GM21529 (cell line): ENCODE measurements at regions not wholly inside any gene's neighbourhood (a gene's known extent, or its start where the extent isn't known, plus 50 kb on each side); places are given as distances from the start of the nearest gene placed in this dataset.
"Not testable (repeated sequence)": the region's sequence is repeated elsewhere in the genome, so short reads cannot be mapped to it uniquely, and the experiment has no call there.

Source experiments
- ATAC-seq: cut with Tn5 transposase; IDR thresholded peaks from one replicate; pipeline ENCODE4 v1.9.1; 2021; ENCODE audit not compliant: unreplicated experiment

DNA sequence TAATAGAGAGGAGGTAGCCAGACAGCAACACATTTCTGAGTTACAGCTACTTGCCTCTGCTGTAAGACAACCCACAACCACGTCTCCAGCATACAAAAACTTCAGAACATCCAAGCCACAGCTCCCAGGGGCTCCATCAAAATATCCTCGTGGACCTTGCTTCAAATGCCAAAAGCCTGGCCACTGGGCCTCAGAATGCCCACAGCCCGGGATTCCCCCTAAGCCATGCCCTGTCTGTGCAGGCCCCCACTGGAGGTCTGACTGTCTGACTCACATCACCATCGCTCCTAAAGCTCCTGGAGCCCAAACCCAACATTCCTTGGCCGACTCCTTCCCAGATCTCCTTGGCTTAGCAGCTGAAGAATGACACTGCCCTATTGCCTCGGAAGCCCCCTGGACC is 186.6 kb upstream of the MAGEB16 start:
- ATAC-seq: not testable (repeated sequence)

DNA sequence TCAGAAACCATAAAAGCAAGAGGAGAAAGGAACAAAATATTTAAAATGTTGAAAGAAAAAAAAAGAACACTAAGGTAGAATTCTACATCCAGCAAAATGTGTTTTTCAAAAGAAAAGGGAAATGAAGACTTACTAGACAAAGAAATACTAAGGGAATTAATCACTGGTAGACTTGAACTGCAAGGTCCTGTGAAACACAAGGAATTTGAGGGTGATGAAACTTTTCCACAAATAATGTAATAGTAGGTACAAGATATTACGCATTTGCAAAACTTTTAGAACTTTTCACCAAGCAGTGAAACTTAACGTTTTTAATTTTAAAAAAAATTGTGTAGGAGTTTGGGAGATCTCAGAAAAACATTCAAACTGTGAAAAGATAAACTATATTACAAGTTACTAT is 180.3 kb upstream of the MAGEB16 start:
- ATAC-seq: no peak

DNA sequence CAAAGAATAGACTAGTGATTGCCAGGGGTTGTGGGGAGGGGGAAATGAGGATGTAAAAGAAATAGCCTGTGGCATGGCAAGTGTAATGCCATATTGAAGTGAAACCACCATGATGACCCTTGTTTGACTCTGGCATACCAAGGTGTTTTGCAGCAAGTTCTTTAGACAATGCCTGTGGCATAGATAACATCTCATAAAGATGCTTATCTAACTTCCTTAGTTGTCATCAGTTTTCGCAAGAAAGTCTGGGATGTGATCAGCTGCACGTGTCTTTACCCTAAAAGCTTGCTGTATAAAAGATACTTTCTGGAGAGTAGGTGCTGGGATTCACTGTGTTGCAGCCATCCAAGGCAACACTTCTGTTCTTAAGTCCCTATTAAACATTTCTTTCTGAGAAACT is 176.1 kb upstream of the MAGEB16 start:
- ATAC-seq: no peak

DNA sequence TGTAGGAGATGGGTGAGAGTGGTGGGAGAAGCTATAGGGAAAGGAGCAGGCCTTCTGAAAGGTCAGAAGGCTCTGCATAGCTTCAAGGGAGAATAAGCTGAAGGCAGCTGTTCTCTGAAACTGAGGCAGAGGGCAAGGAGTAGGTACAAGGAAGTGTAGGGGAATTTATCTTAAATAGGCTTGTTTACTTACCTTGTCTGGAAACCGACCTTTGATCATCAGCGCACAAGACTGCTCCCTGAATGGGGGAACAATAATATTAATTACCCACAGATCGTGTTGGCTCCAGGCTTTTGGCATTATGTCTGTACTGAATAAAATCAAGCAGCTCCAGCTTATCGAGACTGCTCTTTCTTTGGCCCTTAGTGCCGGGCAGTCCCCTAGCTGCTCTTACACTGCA is 175.5 kb upstream of the MAGEB16 start:
- no peak for ATAC-seq

DNA sequence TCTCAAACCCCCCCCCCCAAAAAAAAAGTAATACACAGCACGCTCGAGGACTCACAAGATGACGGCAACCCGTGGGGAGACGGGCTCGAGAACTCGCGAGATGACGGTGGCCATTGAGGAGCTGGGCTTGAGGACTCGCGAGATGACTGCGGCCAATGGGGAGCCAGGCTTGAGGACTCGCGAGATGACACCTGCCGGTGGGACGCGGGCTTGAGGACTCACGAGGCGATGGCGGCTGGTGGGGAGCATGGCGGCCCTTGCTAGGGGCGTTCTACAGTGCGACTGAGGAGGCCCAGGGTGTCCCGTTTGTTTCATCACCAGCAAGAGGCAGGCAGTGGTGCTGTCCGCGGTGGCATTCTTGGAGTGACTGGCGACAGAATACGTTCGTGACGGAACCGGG is 172.4 kb upstream of the MAGEB16 start:
- ATAC-seq: no peak

DNA sequence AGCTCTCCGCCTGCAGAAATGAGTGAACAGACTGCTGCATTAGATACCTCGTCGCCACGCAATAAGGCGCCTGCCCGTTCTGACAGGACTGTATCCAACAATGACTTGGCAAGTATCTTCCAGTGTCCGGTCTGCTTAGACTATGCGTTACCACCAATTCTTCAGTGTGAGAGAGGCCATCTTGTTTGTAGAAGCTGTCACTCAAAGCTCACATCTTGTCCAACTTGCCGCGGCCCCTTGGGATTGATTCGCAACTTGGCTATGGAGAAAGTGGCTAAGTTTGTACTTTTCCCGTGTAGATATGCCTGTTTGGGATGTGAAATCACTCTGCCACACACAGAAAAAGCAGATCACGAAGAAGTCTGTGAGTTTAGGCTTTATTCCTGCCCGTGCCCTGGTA is 172.0 kb upstream of the MAGEB16 start:
- no peak for ATAC-seq

DNA sequence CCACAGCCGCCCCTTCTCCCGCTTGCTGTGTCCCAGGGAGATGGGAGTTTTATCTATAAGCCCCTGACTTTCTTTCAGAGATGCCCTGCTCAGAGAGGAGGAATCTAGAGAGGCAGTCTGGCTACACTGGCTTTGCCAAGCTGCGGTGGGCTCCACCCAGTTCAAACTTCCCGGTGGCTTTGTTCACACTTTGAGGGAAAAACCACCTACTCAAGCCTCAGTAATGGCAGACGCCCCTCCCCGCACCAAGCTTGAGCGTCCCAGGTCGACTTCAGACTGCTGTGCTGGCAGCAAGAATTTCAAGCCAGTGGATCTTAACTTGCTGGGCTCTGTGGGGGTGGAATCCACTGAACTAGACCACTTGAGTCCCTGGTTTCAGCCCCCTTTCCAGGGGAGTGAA is 162.2 kb upstream of the MAGEB16 start:
- not testable (repeated sequence) for ATAC-seq

DNA sequence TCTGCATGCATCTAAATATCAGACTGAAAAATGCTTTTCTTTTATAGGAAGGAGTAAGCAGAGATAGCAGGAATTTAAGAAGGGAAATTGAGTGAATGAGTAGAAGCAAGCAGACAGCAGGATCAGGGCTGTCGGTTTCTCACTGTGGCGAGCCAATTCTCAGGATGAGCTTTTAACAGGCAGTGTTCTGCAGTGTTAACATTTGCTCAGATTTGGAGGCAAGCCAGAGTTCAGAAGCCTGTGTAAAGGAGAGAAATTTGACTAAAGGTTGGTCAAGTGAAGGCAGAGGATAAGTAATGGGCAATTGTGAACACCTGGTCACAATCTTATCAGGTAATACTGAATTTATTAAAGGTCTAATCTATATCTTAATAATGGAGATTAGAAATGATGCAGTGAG is 133.3 kb upstream of the MAGEB16 start:
- ATAC-seq: no peak

DNA sequence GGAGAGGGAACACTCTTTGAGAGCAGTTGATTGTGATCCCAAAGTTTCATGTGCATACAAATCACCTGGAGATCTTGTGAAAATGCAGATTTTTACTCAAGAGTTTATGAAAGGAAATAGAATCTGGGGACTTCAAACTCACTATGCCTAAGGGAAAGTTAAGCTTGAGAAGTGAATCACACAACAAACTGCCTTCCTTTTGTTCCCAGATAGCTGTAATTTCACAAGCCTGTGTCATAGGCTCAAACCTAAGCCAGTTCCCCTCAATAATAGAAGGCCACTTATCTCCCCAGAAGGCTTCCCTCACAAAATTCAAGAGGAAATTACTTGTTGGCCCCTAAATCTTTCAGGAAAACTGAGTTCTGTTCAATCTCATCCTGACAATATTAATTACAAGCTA is 132.8 kb upstream of the MAGEB16 start:
- no peak for ATAC-seq

DNA sequence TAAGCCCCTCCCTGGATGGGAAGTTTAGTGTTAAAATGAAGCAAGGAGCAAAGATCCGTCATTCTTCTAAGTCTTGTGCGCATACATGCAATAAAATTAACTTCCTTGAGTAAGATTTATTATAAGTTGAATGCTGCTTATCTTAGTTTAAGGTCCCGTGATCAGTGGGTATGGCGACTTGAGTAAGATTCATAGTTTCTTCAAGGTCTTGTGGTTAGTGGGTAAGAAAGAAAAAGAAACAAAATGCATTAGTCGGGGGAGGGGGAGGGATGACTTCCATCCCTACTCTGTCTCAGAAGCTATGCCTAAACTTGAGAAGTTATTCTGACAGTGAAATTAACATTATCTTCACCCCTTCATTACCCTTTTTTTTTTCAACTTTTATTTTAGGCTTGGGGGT is 127.3 kb upstream of the MAGEB16 start:
- no peak for ATAC-seq

DNA sequence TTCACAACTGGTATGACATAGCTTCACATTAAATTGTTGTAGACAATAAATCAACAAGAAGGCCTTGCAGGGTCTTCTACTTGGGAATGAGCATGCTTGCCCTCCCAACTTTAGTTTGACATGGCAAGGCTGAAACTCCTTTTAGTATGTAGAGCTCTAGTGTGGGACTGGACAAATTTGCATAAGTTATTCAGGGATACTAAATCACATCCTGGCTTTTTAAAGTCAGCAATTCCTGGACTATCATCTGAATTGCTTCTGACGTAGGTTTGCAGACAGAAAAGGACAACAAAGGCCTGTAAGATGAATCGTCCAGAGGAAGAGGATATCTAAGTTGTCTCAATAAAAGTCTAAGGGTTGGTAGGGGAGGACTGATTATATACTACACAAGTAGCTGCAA is 123.0 kb upstream of the MAGEB16 start:
- ATAC-seq: no peak

DNA sequence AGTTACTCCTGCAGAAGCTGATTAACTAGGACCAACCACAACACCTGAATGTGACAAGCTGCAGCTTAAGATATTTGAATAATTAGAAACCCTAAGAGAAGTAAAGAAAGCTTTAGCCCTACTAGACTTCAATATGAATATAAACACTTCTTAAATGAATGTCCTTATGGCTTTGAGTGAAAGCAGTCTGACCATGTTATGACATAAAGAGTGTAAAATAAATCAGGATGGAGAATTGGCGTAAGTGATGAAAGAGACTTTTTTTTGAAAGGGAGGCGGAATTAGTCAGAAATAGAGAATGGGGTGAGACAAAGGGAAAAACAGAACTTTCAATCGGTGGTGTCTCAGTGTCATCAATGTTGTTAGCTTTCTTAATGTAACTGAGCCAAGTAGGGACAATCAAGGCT is 117.2 kb upstream of the MAGEB16 start:
- ATAC-seq: no peak

DNA sequence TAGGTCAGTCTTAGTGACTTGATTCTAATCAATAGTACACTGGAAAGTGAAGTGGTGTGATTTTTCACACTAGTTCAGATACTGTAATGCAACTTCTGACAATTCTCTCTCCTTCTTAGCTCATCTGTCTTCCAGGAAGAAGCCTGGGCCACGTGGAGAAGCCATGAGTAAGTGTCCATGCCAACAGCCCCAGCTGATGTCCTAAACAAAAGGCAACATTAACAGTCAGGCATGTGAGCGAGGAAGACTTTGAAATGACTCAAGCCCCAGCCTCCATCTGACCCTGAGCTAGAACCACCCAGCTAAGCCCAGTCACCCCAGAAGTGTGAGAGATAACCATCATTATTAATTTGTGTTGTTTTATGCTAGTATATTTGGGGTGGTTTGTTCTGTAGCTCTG is 115.7 kb upstream of the MAGEB16 start:
- no peak for ATAC-seq

DNA sequence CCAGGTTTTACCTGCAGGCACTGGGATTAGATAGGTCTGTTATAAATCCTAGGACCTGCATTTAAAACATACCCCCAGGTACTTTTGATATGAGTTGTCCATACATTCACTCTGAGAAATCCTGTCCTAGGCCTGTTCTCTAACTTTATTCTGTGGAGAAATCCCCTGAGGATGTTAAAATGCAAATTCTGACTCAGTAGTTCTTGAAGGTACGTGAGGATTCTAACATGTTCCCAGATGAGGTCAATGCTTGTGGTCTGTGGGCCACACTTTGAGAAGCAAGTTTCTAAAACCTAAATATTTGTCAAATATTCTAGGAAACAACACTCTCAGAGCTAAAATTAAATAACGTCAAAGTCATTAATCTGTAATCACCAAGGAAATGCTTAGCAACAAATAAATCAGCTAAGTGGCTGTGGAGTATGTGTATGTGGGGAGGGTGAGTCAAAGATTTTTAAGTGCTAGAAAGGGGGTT is 101.3 kb upstream of the MAGEB16 start:
- no peak for ATAC-seq

DNA sequence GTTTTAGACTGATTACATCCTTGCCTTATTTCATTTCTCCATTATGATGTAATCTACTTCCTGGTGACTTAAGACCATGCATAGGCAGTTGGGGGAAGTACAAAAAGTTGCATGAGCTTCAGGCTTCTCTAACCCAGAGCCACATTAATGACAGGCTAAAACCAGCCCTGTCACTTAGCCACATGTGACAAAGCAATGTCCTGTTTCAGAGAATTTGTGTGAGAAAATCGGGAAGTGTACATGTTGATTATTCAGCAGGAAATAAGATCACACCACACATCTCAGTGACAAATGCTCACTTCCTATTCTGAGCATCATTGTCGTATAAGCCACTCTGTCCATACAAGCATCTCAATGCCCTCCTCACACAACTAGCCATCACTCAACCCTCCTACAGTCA is 98.5 kb upstream of the MAGEB16 start:
- no peak for ATAC-seq

DNA sequence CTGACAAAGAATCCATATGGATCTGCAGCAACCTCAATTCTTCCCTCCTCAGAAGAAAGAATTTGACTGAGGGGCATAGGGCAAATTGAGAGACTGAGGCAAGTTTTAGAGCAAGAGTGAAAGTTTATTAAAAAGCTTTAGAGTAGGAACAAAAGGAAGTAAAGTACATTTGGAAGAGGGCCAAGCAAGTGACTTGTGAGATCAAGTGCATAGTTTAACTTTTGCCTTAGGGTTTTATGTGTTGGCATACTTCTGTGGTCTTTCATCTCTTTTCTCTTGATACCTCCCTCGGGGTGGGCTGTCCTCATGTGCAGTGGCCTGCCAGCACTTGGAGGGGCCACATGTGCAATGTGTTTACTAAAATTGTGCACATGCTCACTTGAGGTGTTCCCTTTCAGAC is 98.0 kb upstream of the MAGEB16 start:
- no peak for ATAC-seq

DNA sequence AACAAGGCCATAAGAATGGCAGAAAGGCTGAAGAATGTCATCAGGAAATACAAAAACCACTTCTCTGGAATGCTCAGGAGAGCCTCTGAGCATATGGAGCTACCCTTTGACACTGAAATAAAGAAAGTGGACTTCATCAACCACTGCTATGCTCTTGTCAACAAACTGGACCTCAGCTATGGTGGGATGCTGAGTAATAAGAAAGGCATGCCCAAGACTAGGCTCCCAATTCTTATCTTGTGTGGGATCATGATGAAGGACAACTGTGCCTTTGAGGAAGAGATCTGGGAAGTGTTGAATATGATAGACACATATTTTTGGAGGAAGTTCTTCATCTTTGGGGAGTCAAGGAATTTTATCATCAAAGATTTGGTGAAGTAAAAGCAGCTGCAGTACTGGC is 86.9 kb upstream of the MAGEB16 start:
- no peak for ATAC-seq

DNA sequence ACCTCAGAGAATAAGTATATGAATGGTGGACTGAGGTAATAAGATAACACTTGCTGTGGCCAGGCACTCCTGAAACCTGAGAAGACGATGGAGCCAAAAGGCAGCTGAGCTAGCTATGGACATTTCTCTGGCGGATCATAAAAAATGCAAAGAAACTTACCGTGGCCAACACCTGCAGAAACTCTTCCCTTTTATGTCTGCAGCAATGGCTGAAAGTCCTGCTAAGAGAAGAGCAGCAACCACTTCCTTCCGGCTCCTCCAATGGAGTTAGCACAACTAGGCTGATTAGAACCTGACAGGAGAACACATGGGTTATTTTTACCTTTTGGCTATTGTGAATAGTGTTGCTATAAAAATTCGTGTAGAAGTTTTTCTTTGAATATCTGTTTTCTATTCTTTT is 76.0 kb upstream of the MAGEB16 start:
- no peak for ATAC-seq

DNA sequence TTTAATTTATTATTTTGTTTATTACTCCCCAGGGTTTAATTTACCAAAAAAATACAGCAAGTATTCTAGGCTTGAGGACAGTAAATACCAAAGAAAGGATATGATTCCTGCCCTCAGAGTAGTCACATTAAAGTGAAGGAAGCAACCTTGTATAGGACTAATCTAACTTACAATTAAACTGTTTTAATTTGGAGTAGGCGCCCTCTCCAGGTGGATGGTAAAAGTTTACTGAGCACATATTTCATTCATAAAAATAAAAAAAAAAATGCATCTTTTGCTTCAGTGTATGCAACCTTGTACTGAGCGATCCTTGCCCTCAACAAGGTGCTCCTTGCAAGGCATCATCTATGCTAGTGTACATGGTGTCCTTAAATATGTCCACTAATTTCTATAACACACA is 72.0 kb upstream of the MAGEB16 start:
- ATAC-seq: no peak

DNA sequence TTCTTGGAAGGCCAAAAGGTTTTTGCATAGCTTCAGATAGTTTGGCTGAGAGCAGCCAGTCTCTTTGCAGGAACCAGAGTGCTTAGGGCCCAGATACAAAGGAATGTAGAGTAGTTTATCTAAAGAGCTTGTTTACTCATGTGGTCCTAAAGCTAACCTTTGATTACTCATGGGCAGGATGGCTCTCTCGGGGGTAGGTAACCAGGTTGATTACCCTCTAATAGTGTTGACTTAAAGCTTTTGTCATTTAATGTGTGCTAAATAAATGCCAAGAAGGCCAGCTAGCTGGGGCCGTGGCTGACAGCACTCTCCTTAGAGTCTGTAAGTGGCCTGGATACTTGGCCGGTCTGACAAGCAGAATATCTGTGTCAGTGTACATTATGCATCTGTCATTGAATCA is 69.7 kb upstream of the MAGEB16 start:
- no peak for ATAC-seq

DNA sequence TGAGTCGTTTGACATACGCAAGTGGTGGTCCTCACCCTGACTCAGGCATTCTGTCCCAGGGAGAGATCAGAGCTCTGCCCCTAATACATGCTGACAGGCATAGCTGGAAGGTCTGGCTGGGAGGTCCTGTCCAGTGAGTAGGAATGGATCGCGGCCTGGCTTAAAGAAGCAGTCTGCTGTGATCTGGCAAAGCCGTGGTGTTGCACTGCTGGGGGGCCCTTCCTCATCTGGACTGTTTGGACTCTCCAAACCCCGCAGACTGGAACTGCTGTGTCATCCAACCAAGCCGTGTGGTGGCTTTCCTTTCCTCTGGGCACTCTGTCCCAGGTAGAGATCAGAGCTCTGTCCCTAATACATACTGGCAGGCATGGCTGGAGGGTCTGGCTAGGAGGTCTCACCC is 64.3 kb upstream of the MAGEB16 start:
- ATAC-seq: no peak

DNA sequence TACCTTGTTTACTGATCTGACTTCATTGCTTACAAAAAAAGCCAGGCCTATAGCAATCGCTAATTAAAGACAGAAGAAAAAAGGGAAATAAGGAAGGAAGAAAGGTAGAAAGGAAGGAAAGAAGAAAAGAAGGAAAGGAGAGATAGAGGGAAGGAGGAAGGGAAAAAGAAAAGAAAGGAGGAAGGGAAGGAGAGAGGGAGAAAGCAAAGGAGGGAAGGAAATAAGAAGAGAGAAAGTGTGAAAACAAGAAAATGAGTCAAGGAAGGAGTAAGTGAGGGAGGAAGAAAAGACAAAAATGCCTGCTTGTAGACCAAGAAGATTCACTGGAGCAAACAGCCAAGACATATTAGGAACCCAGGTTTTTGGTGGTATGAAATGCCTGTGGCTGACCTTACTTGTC is 57.0 kb upstream of the MAGEB16 start:
- no peak for ATAC-seq

DNA sequence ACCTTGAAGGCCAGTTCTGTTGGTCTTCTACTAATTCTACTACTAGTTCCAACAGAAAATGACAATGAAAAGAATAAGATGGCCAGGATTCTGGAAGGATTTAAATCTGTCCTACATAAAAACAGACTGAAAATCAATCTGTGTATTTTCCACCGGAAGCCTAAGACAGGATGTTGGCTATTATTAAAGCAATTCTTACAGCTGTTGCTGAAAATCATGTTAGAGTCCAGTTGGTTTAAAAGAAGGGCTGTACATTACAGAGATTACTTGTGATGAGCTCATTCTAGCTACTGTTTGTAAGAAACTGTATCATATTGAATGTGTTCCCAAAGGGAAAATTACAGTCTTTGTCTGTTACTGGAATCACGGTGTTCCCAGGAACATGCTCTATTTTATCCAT is 54.8 kb upstream of the MAGEB16 start:
- ATAC-seq: no peak
